SK-N-SH treated with all-trans-retinoic acid at 6 μM for 48 hours (cell line): ENCODE measurements at regions not wholly inside any gene's neighbourhood (a gene's known extent, or its start where the extent isn't known, plus 50 kb on each side); places are given as distances from the start of the nearest gene placed in this dataset.

Experiments used
- CSDC2 ChIP-seq: fragments of 250-450 bp; sonication (Bioruptor Pico); IDR thresholded peaks from 2 replicates; pipeline ENCODE4 v1.5.0; 2020; ENCODE audit warnings: mild to moderate bottlenecking, moderate library complexity
- PATZ1 ChIP-seq: fragments of 250-450 bp; sonication (Bioruptor Pico); IDR thresholded peaks from 2 replicates; pipeline ENCODE4 v1.8.0; 2020; ENCODE audit warnings: mild to moderate bottlenecking, moderate library complexity, borderline replicate concordance
- SNAI2 ChIP-seq: fragments of 250-450 bp; sonication (Bioruptor Pico); IDR thresholded peaks from 2 replicates; pipeline ENCODE4 v1.5.0; 2020; ENCODE audit warnings: mild to moderate bottlenecking, moderate library complexity
- TOX ChIP-seq: fragments of 250-450 bp; sonication (Bioruptor Pico); IDR thresholded peaks from 2 replicates; pipeline ENCODE4 v1.8.0; 2021; ENCODE audit warnings: mild to moderate bottlenecking, moderate library complexity, borderline replicate concordance
- TSHZ2 ChIP-seq: fragments of 250-450 bp; sonication (Bioruptor Pico); IDR thresholded peaks from 2 replicates; pipeline ENCODE4 v1.5.0; 2020; ENCODE audit warnings: mild to moderate bottlenecking, moderate library complexity
- ZFP3 ChIP-seq: fragments of 250-450 bp; sonication (Bioruptor Pico); IDR thresholded peaks from 2 replicates; pipeline ENCODE4 v1.5.0; 2020; ENCODE audit warnings: mild to moderate bottlenecking, moderate library complexity
- ZNF8 ChIP-seq: fragments of 450-650 bp; formaldehyde crosslinking; IDR thresholded peaks from 2 replicates; pipeline ENCODE4 v1.5.0; 2020; ENCODE audit warnings: mild to moderate bottlenecking, moderate library complexity

GRCh38 chrX:39582091-39582490, 515.7 kb downstream of the BCOR start:
- no peak for TF ChIP-seq ZNF8 (CRISPR knock-in tag)
- TF ChIP-seq SNAI2 (CRISPR knock-in tag) = no peak
- TF ChIP-seq TSHZ2 (CRISPR knock-in tag) = no peak
- TF ChIP-seq PATZ1 (CRISPR knock-in tag) = no peak
- TF ChIP-seq TOX (CRISPR knock-in tag) = no peak
- no peak for TF ChIP-seq ZFP3
- no peak for TF ChIP-seq CSDC2 (CRISPR knock-in tag)
